Adipose tissue (tissue), 3 donors: ENCODE measurements at regions not wholly inside any gene's neighbourhood (a gene's known extent, or its start where the extent isn't known, plus 50 kb on each side); places are given as distances from the start of the nearest gene placed in this dataset.

ENCODE experiments used
- H3K27ac ChIP-seq: one replicate; pipeline ENCODE4 v1.5.1; 2013; ENCODE audit warnings: low read depth, low read length
- WGBS, 3 donors: extraction: QIAGEN DNeasy Blood & Tissue Kit; methylation state at CpG; one replicate each; pipeline ENCODE4 v1.1.7; 2013; 5-methylcytosine and 5-hydroxymethylcytosine counted together
- donor health status: healthy with polysubstance abuse.
- donor health status: Bipolar disorder and iron deficiency.
- donor health status: healthy.

GRCh38 chr10:78832281-78832680 is 236.5 kb upstream of the ZMIZ1 start:
- 89 to 95% (median 91%) methylated on average over 2 of the region's 2 CpGs for WGBS, 3 donors
- H3K27ac ChIP-seq = no peak overlapping the region

GRCh38 chr10:78838141-78838657 is 230.6 kb upstream of the ZMIZ1 start:
- WGBS, 3 donors = 57 to 71% (median 64%) methylated on average over 5 of the region's 5 CpGs

GRCh38 chr10:78843495-78843894 is 225.3 kb upstream of the ZMIZ1 start:
- WGBS, 3 donors = 95 to 97% (median 97%) methylated on average over 1 of the region's 1 CpG
- no peak overlapping the region for H3K27ac ChIP-seq

More at GRCh38 chr10:78838141-78838657, 230.6 kb upstream of the ZMIZ1 start:
- no peak overlapping the region for H3K27ac ChIP-seq

- H3K27ac ChIP-seq = no peak overlapping the region
- 54 to 78% (median 73%) methylated on average over 10 of the region's 10 CpGs for WGBS, 3 donors
These were observed 223.7 kb upstream of the ZMIZ1 start for GRCh38 chr10:78844960-78845607.

GRCh38 chr10:78846071-78846470 is 222.7 kb upstream of the ZMIZ1 start:
- H3K27ac ChIP-seq = no peak overlapping the region
- WGBS, 3 donors = 82 to 93% (median 83%) methylated on average over 5 of the region's 5 CpGs

- H3K27ac ChIP-seq = no peak overlapping the region
- WGBS, 3 donors = 92 to 96% (median 94%) methylated on average over 7 of the region's 7 CpGs
These were observed 222.0 kb upstream of the ZMIZ1 start for GRCh38 chr10:78846760-78847159.

- WGBS, 3 donors = 82 to 95% (median 89%) methylated on average over 5 of the region's 5 CpGs
- H3K27ac ChIP-seq = no peak overlapping the region
These were observed 221.3 kb upstream of the ZMIZ1 start for GRCh38 chr10:78847485-78847884.

- no peak overlapping the region for H3K27ac ChIP-seq
- WGBS, 3 donors = 62 to 70% (median 68%) methylated on average over 7 of the region's 7 CpGs
These were observed 219.7 kb upstream of the ZMIZ1 start for GRCh38 chr10:78849115-78849514.

- H3K27ac ChIP-seq = no peak overlapping the region
- 83 to 88% (median 86%) methylated on average over 5 of the region's 5 CpGs for WGBS, 3 donors
These were observed 219.0 kb upstream of the ZMIZ1 start for GRCh38 chr10:78849731-78850130.

- WGBS, 3 donors = 82 to 91% (median 83%) methylated on average over 6 of the region's 6 CpGs
These were observed 217.9 kb upstream of the ZMIZ1 start for GRCh38 chr10:78850644-78851435.

GRCh38 chr10:78851647-78852046 is 217.1 kb upstream of the ZMIZ1 start:
- whole genome bisulfite sequencing, 3 donors = 80 to 87% (median 85%) methylated on average over 4 of the region's 4 CpGs
- H3K27ac ChIP-seq = no peak overlapping the region

More at GRCh38 chr10:78850644-78851435, 217.9 kb upstream of the ZMIZ1 start:
- no peak overlapping the region for H3K27ac ChIP-seq

GRCh38 chr10:78852466-78853240 is 216.1 kb upstream of the ZMIZ1 start:
- H3K27ac ChIP-seq = no peak overlapping the region
- 85 to 87% (median 87%) methylated on average over 9 of the region's 9 CpGs for WGBS, 3 donors

- no peak overlapping the region for H3K27ac ChIP-seq
- 69 to 87% (median 83%) methylated on average over 4 of the region's 4 CpGs for WGBS, 3 donors
These were observed 214.9 kb upstream of the ZMIZ1 start for GRCh38 chr10:78853864-78854263.

- WGBS, 3 donors = 33 to 62% (median 58%) methylated on average over 1 of the region's 1 CpG
These were observed 212.3 kb upstream of the ZMIZ1 start for GRCh38 chr10:78856421-78856820.

GRCh38 chr10:78857193-78857592 is 211.6 kb upstream of the ZMIZ1 start:
- WGBS, 3 donors = 93 to 99% (median 97%) methylated on average over 3 of the region's 3 CpGs
- no peak overlapping the region for H3K27ac ChIP-seq

More at GRCh38 chr10:78856421-78856820, 212.3 kb upstream of the ZMIZ1 start:
- no peak overlapping the region for H3K27ac ChIP-seq

- 92 to 94% (median 94%) methylated on average over 5 of the region's 5 CpGs for WGBS, 3 donors
- no peak overlapping the region for H3K27ac ChIP-seq
These were observed 209.5 kb upstream of the ZMIZ1 start for GRCh38 chr10:78859266-78859665.

- H3K27ac ChIP-seq = no peak overlapping the region
- 61 to 84% (median 64%) methylated on average over 5 of the region's 5 CpGs for WGBS, 3 donors
These were observed 209.0 kb upstream of the ZMIZ1 start for GRCh38 chr10:78859769-78860168.

GRCh38 chr10:78860260-78860914 is 208.4 kb upstream of the ZMIZ1 start:
- 89 to 91% (median 90%) methylated on average over 7 of the region's 7 CpGs for WGBS, 3 donors

More at GRCh38 chr10:78860260-78860914, 208.4 kb upstream of the ZMIZ1 start:
- H3K27ac ChIP-seq = no peak overlapping the region
